Tibial nerve (tissue), 4 donors: ENCODE measurements at regions not wholly inside any gene's neighbourhood (a gene's known extent, or its start where the extent isn't known, plus 50 kb on each side); places are given as distances from the start of the nearest gene placed in this dataset.

Source experiments
- EP300 ChIP-seq, 2 donors: sonication (generic); formaldehyde crosslinking; IDR thresholded peaks; one replicate each; pipeline ENCODE4 v1.6.1; 2017; ENCODE audit warnings: antibody characterized with exemption in 2 of 2, mild to moderate bottlenecking in 1 of 2
- POLR2A ChIP-seq, 2 donors: fragments of 450-650 bp; IDR thresholded peaks; one replicate each; pipeline ENCODE4 v1.6.1; 2017; ENCODE audit warnings: antibody characterized with exemption in 2 of 2, mild to moderate bottlenecking in 2 of 2, moderate library complexity in 2 of 2
- TF ChIP-seq, protein P1 (sequence below), 5 experiments: fragments of 200-600 bp in 3 of 5; fragments of 450-650 bp in 2 of 5; sonication (generic) in 3 of 5; IDR thresholded peaks; one replicate each; pipeline ENCODE4 v1.5.1; 2016 to 2019; ENCODE audit warnings: antibody characterized with exemption in 5 of 5, mild to moderate bottlenecking in 3 of 5, moderate library complexity in 2 of 5

- TF ChIP-seq POLR2A (IDR thresholded peaks at IDR 0.05) (no peak), EP300 (IDR thresholded peaks at IDR 0.05) (no peak)
- TF ChIP-seq, protein P1, sequence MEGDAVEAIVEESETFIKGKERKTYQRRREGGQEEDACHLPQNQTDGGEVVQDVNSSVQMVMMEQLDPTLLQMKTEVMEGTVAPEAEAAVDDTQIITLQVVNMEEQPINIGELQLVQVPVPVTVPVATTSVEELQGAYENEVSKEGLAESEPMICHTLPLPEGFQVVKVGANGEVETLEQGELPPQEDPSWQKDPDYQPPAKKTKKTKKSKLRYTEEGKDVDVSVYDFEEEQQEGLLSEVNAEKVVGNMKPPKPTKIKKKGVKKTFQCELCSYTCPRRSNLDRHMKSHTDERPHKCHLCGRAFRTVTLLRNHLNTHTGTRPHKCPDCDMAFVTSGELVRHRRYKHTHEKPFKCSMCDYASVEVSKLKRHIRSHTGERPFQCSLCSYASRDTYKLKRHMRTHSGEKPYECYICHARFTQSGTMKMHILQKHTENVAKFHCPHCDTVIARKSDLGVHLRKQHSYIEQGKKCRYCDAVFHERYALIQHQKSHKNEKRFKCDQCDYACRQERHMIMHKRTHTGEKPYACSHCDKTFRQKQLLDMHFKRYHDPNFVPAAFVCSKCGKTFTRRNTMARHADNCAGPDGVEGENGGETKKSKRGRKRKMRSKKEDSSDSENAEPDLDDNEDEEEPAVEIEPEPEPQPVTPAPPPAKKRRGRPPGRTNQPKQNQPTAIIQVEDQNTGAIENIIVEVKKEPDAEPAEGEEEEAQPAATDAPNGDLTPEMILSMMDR (IDR thresholded peaks at IDR 0.05) = no peak
These were observed 710.0 kb upstream of the ARGLU1 start for GRCh38 chr13:107277911-107278310.
